ENCODE measurements at regions not wholly inside any gene's neighbourhood (a gene's known extent, or its start where the extent isn't known, plus 50 kb on each side); places are given as distances from the start of the nearest gene placed in this dataset.

GRCh38 chrX:20488473-20488872 is 221.8 kb upstream of the RPS6KA3 start:
- TF ChIP-seq POLR2A (IDR thresholded peaks at IDR 0.05) (no peak), CTCF (IDR thresholded peaks at IDR 0.05) (no peak)
